PFSK-1 (cell line): ENCODE measurements at regions not wholly inside any gene's neighbourhood (a gene's known extent, or its start where the extent isn't known, plus 50 kb on each side); places are given as distances from the start of the nearest gene placed in this dataset.

Source experiments
- FOXP2 ChIP-seq: optimal IDR thresholded peaks from 2 replicates; pipeline ENCODE3; 2011; ENCODE audit warnings: borderline replicate concordance, control low read depth, inconsistent platforms; ENCODE audit not compliant: insufficient read depth; ENCODE audit errors: extremely low read length, extremely low read depth
- POLR2AphosphoS5 ChIP-seq: IDR thresholded peaks from 2 replicates; pipeline ENCODE4 v1.6.1; 2012; ENCODE audit warnings: low read depth, mild to moderate bottlenecking, control low read depth, low read length, moderate library complexity
- SIN3A ChIP-seq: IDR thresholded peaks from 2 replicates; pipeline ENCODE4 v1.6.1; 2012; ENCODE audit warnings: mild to moderate bottlenecking, low read length, moderate library complexity, borderline replicate concordance; ENCODE audit not compliant: insufficient read depth
- TAF1 ChIP-seq: IDR thresholded peaks from 2 replicates; pipeline ENCODE4 v1.6.1; 2012; ENCODE audit warnings: low read length, control low read depth, borderline replicate concordance; ENCODE audit not compliant: insufficient read depth
- TF ChIP-seq, protein P1 (sequence below), 2 experiments: IDR thresholded peaks; 2 replicates each; pipeline versions ENCODE4 v1.6.1 to v1.8.0; 2011 to 2012; ENCODE audit warnings: low read depth in 2 of 2, low read length in 2 of 2, control low read depth in 1 of 2, inconsistent platforms in 1 of 2, mild to moderate bottlenecking in 1 of 2, moderate library complexity in 1 of 2; ENCODE audit not compliant: insufficient read depth in 1 of 2

DNA sequence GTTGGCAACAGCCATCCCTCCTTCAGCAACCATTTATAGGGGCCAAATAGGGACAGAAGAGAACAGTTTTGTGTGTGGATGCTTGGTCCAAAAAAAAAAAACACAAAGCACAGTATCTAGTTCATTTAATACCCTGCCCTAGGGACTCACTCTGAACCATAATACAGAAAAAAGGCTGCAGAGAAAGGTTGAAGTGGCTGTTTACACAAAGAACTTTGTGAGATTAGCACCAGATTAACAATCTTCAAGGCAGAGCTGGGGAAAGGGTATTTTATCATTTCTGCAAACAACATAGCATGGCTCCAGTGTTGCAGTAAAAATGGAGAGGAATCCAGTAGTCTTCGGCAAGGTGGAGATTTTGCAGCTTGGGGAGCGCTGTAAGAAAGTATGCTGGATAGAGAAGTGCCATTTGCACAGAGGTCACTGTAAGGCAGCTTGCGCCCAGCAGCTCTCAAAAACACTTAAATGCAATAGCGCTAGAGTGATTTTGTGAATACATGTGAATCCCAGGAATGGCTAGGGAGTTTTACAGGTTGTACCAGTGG, 124.2 kb upstream of the PLEKHA5 start:
- TF ChIP-seq, protein P1, sequence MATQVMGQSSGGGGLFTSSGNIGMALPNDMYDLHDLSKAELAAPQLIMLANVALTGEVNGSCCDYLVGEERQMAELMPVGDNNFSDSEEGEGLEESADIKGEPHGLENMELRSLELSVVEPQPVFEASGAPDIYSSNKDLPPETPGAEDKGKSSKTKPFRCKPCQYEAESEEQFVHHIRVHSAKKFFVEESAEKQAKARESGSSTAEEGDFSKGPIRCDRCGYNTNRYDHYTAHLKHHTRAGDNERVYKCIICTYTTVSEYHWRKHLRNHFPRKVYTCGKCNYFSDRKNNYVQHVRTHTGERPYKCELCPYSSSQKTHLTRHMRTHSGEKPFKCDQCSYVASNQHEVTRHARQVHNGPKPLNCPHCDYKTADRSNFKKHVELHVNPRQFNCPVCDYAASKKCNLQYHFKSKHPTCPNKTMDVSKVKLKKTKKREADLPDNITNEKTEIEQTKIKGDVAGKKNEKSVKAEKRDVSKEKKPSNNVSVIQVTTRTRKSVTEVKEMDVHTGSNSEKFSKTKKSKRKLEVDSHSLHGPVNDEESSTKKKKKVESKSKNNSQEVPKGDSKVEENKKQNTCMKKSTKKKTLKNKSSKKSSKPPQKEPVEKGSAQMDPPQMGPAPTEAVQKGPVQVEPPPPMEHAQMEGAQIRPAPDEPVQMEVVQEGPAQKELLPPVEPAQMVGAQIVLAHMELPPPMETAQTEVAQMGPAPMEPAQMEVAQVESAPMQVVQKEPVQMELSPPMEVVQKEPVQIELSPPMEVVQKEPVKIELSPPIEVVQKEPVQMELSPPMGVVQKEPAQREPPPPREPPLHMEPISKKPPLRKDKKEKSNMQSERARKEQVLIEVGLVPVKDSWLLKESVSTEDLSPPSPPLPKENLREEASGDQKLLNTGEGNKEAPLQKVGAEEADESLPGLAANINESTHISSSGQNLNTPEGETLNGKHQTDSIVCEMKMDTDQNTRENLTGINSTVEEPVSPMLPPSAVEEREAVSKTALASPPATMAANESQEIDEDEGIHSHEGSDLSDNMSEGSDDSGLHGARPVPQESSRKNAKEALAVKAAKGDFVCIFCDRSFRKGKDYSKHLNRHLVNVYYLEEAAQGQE (IDR thresholded peaks at IDR 0.05; ENCODE audit: insufficient read depth in 1 of 2, low read depth in 2 of 2, low read length in 2 of 2): no peak
- TF ChIP-seq FOXP2 (no peak), POLR2AphosphoS5 (no peak), SIN3A (no peak), TAF1 (no peak)

DNA sequence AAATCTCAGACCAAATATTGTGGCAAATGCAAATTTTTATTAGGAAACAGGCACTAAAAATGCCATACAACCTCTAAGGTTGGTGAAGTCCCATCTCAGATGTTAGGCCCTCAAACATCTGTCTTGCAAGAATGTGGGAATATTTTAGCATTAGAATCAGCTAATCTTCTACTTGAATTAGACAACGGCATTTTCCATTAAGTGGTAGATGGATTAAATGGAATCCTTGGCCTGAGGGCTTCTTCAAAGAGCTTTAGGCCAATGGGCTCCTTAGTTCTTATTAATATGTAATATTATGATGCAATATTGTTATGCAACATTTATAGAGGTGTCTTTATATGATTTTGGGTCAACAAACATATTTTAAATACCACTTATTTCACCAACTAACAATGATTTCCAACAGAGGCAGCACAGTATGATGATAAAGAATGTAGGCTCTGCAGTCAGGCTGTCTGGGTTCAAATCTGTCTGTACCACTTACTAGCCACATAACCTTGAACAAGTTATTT, 122.9 kb upstream of the PLEKHA5 start:
- TF ChIP-seq FOXP2 (no peak), POLR2AphosphoS5 (no peak), SIN3A (no peak), TAF1 (no peak)
- TF ChIP-seq, protein P1 (IDR thresholded peaks at IDR 0.05; ENCODE audit: insufficient read depth in 1 of 2, low read depth in 2 of 2, low read length in 2 of 2): no peak

DNA sequence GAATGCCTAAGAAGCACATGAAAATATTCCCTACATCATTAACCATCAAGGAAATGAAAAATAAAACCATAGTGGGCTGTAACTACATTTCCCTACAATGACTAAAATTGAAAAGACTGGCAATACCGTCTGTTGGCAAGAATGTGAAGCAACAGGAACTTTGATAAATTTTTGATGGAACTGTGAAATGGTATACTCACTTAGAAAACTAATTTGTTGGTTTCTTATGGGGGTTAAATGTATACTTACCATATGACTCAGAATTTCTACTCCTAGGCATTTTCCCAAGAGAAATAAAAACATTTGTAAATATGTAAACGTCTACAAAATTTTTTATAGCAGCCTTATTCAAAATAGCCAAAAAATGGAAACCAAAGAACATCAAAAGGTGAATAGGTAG, 121.4 kb upstream of the PLEKHA5 start:
- TF ChIP-seq TAF1 (no peak), POLR2AphosphoS5 (no peak), FOXP2 (no peak), SIN3A (no peak)
- TF ChIP-seq, protein P1 (IDR thresholded peaks at IDR 0.05; ENCODE audit: insufficient read depth in 1 of 2, low read depth in 2 of 2, low read length in 2 of 2): no peak

DNA sequence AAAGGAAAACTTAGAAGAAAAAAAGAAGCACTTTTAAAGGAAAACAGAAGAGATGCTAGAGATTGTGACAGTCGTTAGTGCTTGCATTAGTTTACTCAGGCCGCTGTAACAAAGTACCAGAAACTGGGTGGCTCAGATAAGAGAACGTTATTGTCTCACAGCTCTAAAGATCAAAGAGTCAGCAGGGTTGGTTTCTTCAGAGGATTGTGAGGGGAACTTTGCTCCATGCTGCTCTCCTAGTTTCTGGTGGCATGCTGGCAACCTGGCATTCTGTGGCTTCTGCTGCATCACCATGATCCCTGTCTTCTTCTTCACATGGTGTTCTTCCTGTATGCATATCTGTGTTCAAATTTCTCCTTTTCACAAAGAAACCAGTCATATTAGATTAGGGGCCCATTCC, 119.4 kb upstream of the PLEKHA5 start:
- no peak for TF ChIP-seq FOXP2

DNA sequence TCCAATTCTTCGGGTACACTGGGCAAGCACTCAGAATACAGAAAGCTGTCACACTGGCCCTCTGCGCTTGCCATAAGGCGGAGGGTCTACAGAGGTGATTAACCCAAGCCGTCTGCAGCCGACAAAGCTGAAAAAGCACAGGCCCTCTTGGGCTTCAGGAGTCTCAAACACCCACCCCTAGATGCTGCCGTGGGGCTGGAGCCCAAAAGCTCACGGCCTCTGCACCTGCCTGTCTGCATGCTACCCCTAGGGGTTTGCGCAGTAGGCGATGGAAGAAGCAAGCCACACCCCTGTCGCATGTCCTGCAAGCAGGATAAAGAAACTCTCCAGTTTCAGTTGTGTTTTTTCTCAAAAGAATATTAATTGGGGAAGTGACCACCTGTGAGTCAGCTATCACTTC, 118.8 kb upstream of the PLEKHA5 start:
- TF ChIP-seq TAF1 (no peak), POLR2AphosphoS5 (no peak), SIN3A (no peak), FOXP2 (no peak)
- TF ChIP-seq, protein P1 (IDR thresholded peaks at IDR 0.05; ENCODE audit: insufficient read depth in 1 of 2, low read depth in 2 of 2, low read length in 2 of 2): no peak
